C4-2B (cell line): ENCODE measurements at regions not wholly inside any gene's neighbourhood (a gene's known extent, or its start where the extent isn't known, plus 50 kb on each side); places are given as distances from the start of the nearest gene placed in this dataset.

Experiments
- CTCF ChIP-seq: fragments of 450-650 bp; conservative IDR thresholded peaks from 2 replicates; pipeline ENCODE4 v1.5.1; 2017; ENCODE audit warnings: mild to moderate bottlenecking
- ZFX ChIP-seq: fragments of 450-650 bp; IDR thresholded peaks from 2 replicates; pipeline ENCODE4 v1.6.1; 2017

GRCh38 chr22:34763496-34763895, 302.5 kb upstream of the ISX start:
- TF ChIP-seq CTCF (no peak), ZFX (no peak)
